GM19463 (cell line): ENCODE measurements at regions not wholly inside any gene's neighbourhood (a gene's known extent, or its start where the extent isn't known, plus 50 kb on each side); places are given as distances from the start of the nearest gene placed in this dataset.

Experiments
- ATAC-seq: cut with Tn5 transposase; IDR thresholded peaks from one replicate; pipeline ENCODE4 v1.9.1; 2021; ENCODE audit warnings: mild to moderate bottlenecking, moderate library complexity; ENCODE audit not compliant: unreplicated experiment

GRCh38 chr14:49527221-49527620 lies 59.0 kb downstream of the RPS29 start:
- no peak for ATAC-seq

- no peak for ATAC-seq
These were observed 60.1 kb downstream of the RPS29 start for GRCh38 chr14:49526101-49526500.

DNA sequence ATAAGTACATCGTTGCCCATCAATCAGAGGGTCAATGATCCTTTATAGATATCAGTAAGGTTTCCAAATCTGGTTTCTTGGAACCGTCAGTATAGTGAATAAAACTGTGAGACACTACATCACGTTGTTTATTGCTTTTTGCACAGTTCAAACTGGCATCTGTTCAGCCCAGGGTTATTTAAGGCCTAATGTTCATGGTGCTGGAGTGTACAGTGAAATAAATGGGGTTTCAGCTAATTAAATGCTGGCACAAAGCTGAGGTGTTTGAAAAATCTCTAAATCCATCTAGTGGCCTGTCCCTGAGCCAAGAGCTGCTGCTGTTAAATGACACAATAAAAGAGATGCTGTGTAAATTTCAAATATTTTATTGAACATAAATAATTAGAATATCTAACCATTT lies 69.9 kb downstream of the RPS29 start:
- ATAC-seq = no peak

DNA sequence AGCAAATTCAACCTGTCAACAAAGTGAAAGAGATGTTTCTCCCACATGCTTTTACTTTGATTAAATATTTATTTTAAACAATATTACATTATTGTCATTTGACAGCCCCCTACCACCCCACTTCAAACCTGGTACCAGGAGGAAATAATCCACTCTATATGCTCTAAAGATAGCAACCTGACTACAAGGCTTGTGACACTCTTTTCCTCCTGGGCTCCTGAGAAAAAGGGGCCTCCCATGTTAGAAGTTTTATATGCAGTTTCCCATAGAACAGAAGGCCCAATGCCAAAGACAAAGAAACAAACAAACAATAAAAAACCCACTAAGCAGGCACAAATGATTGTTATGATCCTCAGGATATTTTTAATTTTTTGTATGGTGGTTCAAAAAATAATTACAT lies 73.6 kb downstream of the RPS29 start:
- ATAC-seq = no peak

GRCh38 chr14:49512147-49512551 lies 74.0 kb downstream of the RPS29 start:
- ATAC-seq = no peak

DNA sequence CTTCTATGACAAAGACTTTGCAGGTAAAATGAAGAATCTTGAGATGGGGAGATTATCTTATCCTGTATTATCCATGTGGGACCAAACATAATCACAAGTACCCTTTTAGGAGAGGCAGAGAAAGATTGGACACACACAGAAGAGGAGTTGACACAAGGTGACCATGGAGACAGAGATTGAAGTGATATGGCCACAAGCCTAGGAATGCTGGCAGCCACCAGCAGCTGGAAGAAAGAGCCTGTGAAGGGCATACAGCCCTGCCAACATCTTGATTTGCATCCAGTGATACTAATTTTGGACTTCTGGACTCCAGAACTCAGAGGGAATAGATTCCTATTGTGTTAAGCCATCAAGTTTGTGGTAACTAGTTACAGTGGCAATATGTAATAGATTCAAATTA lies 78.1 kb downstream of the RPS29 start:
- ATAC-seq = no peak

DNA sequence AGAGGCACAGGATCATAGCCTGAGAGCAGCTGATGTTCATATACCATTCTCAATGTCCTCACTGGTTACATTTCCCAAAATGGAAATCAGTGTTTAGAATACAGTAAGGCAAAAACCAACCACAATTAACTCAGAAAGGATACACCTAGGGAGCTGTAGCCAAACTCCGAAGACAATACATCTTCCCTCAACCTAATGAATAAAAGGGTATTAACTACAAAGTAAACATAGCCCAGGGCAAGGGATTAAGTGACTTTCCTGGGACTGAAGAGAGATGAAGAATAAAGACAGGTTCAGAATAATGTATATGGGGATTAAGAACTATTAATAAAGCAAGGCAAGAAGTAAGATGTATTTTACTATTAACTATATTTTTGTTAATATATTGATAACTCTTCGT lies 79.5 kb downstream of the RPS29 start:
- ATAC-seq = no peak

DNA sequence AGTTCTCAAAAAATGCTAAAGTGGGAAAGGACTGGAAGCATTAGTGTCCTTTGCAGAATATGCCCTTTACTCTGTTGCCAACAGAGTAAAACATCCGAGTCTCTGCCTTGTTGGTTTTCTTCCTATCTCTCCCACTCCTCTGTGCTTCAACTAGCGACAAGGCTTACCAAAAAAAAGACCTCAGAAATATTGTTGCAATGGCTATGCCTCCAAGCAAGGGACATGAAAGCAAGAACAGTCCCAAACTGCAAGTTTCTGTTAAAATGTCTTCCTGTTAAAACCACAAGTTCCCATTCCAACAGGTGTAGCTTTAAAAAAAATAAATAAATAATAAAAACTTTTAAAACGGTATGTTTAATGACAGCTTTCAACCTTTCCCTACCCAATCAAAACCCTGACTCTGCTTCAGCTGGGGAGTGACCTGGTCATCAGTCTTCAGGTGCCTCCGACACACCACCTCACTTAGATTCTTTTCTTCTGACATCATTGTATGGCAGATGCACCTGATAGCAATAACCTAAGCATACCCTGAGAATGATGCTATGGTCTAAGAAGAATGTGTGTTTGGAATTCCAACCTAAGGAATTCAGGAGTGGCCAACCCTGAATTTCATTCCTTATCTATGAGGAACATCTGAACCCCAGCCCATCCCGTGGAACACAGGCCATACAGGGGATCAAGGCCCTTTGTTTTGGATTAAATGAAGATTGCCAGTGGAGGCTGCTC lies 81.0 kb downstream of the RPS29 start:
- ATAC-seq = no peak

DNA sequence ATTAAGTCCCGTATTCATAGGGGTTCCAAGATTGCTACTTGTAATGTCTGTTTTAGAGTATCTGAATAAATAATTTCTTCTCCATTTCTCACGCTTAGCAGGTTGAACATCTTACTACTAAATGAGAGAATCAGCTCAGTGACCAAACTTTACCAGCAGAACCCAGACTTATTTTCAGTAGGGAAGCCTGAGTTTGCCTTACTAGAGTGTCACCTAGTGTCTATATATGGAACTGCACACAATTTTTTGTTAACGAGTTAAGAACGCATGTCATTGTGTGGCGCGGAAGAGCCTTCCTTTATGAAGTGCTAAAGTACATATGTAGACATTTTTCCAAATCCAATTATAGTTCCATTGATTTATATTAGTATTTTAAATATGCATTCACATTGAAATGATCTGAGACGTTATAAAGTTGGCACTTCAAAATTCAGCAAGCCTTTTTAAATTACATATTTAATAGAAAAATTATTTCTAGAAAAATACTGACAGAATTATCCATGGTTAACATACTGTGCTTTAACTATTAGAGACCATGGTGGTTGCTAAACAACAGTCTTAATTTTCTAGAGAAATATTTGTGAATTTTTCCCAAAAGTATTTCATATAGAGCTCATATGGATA lies 88.3 kb downstream of the RPS29 start:
- peak; percentile 77 for ATAC-seq

- no peak for ATAC-seq
These were observed 88.9 kb downstream of the RPS29 start for GRCh38 chr14:49497267-49497666.

- ATAC-seq = no peak
These were observed 91.3 kb downstream of the RPS29 start for GRCh38 chr14:49494836-49495235.

GRCh38 chr14:49493557-49493956 lies 92.6 kb downstream of the RPS29 start:
- ATAC-seq = no peak

DNA sequence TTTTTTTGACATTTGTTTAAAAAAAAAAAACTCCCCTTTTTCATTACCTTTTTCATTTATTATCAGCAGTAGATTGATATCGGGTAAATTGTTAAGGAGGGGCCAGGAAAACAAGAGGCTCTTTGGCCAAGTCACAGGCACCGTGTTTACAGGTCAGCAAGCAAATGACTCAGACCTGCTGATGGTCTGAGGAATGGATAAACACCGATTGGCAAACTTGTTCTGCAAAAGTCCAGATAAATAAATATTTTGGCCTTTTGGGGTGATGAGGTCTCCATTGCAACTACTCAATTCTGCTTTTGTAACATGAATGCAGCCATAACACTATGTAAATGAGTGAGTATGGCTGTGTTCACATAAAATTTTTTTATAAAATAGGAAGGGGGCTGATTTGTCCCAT lies 94.0 kb downstream of the RPS29 start:
- no peak for ATAC-seq

- no peak for ATAC-seq
These were observed 96.8 kb downstream of the RPS29 start for GRCh38 chr14:49489341-49489740.

GRCh38 chr14:49487238-49487637 lies 98.9 kb downstream of the RPS29 start:
- no peak for ATAC-seq

GRCh38 chr14:49485290-49485689 lies 100.9 kb downstream of the RPS29 start:
- no peak for ATAC-seq

DNA sequence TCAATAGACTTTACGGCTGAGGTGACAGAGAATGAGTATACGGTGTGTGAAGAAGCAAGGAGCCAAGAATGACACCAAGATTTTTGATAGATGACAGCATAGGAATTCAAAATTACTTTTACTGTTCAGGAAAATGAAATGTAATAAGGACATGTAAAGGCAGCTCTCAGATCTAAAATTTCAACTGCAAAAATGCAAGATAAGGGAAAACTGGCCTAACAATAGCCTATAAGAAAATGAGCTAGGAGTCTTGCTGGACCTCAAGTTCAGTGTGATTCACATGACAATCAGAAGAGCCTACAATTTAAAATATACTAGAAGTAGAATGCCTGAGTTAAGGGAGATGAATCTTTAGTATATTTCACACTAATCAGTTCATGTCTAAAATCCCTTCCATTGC lies 102.0 kb downstream of the RPS29 start:
- no peak for ATAC-seq

- ATAC-seq = peak; percentile 66
These were observed 102.9 kb downstream of the RPS29 start for GRCh38 chr14:49483268-49483667.

- no peak for ATAC-seq
These were observed 105.1 kb downstream of the RPS29 start for GRCh38 chr14:49480979-49481498.

DNA sequence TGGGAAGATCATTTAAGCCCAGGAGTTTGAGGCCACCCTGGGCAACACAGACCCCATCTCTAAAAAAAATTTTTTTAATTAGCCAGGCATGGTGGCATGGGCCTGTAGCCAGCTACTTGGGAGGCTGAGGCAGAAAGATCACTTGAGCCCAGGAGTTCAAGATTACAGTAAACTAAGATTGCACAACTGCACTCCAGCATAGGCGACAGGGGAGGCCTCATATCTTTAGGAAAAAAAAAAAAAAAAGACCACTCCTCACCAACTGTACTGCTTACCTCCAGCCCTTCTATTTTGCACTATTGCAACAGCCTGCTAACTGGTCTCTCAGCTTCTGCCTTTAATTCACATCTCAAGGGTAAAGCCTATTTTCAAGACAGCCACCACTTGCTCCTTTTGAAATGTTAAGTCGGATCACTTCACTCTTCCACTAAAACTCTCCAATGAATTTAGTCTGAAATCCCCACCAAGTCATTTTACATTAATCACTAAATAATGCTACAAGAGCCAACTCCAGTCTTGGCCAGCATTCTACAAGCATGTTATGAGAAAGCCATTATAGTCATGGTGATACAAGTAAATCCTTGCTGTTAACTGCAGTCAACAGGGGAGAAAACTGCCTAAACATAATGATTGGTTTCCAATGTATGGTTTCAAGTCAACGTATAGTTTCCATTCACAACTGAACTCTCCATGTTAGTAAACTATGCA lies 106.0 kb downstream of the RPS29 start:
- no peak for ATAC-seq

DNA sequence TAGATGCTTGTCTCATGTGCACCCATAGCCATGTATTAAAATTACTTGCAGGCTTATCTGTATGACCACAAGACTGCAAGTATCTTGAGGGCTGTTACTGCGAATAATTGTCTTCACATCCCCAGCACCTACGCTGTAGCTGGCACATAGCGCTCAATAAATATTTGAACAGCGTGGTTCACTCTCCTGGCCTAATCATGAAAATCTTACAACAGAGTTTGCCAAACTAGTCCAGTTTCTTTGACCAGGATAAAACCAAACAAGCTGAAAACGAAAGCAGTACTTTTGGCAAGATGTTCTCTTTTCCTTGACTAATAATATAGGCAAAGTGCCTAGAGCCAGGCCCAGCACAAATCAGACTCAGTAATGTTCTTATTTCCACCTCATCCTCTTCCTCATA lies 106.7 kb downstream of the RPS29 start:
- ATAC-seq = no peak

- no peak for ATAC-seq
These were observed 107.4 kb downstream of the RPS29 start for GRCh38 chr14:49478784-49479183.
